HEK293 (cell line): ENCODE measurements at regions not wholly inside any gene's neighbourhood (a gene's known extent, or its start where the extent isn't known, plus 50 kb on each side); places are given as distances from the start of the nearest gene placed in this dataset.

ENCODE experiments used
- CTCF ChIA-PET: fragments of 350-600 bp; formaldehyde crosslinking; extraction: SDS; loops from one replicate; lab custom pipeline; 2021; ENCODE audit warnings: antibody characterized with exemption; lab: Yijun Ruan, JAX
- POLR2A ChIA-PET: fragments of 300-600 bp; formaldehyde crosslinking; extraction: SDS; loops from one replicate; lab custom pipeline; 2020; ENCODE audit warnings: antibody characterized with exemption, inconsistent platforms; lab: Yijun Ruan, JAX
- H3K27ac ChIP-seq: fragments of 200-500 bp; sonication (Bioruptor generic); 2 replicates; pipeline ENCODE4 v1.5.1; 2014; ENCODE audit warnings: low read depth, low read length, control low read depth, inconsistent platforms; ENCODE audit errors: extremely low read depth
- H3K36me3 ChIP-seq, 2 experiments: fragments of 200-500 bp in 1 of 2; sonication (Bioruptor generic) in 1 of 2; 1 replicate in 1 of 2; 2 replicates in 1 of 2; pipeline ENCODE4 v1.5.1; 2014 to 2017; ENCODE audit warnings: inconsistent platforms in 2 of 2, low read length in 2 of 2; ENCODE audit not compliant: control insufficient read depth in 2 of 2, insufficient read depth in 1 of 2
- H3K4me1 ChIP-seq: fragments of 200-500 bp; sonication (Bioruptor generic); 2 replicates; pipeline ENCODE4 v1.5.1; 2014; ENCODE audit warnings: mild to moderate bottlenecking, low read length, inconsistent platforms; ENCODE audit not compliant: control insufficient read depth, insufficient read depth
- H3K4me3 ChIP-seq: 2 replicates; pipeline ENCODE4 v1.5.1; 2011; ENCODE audit warnings: low read depth, mild to moderate bottlenecking, control low read depth, low read length, moderate library complexity
- H3K9me3 ChIP-seq: fragments of 200-500 bp; sonication (Bioruptor generic); 2 replicates; pipeline ENCODE4 v1.5.1; 2014; ENCODE audit warnings: low read depth, low read length, inconsistent platforms; ENCODE audit not compliant: control insufficient read depth, insufficient read depth
- ATF2 ChIP-seq: fragments of 450-650 bp; formaldehyde crosslinking; IDR thresholded peaks from 2 replicates; pipeline ENCODE4 v1.5.1; 2016; ENCODE audit warnings: missing biosample characterization, missing genetic modification characterization, low read depth
- EGR2 ChIP-seq: fragments of 450-650 bp; formaldehyde crosslinking; IDR thresholded peaks from 2 replicates; pipeline ENCODE4 v1.5.1; 2016; ENCODE audit warnings: low read depth, missing biosample characterization, missing genetic modification characterization
- IKZF3 ChIP-seq: fragments of 450-650 bp; IDR thresholded peaks from 2 replicates; pipeline ENCODE4 v1.5.0; 2018; ENCODE audit warnings: missing biosample characterization, mild to moderate bottlenecking, missing genetic modification characterization, moderate library complexity
- PRDM10 ChIP-seq: fragments of 450-650 bp; formaldehyde crosslinking; IDR thresholded peaks from 2 replicates; pipeline ENCODE4 v1.5.1; 2016; ENCODE audit warnings: missing biosample characterization, missing genetic modification characterization
- SP2 ChIP-seq: fragments of 450-650 bp; formaldehyde crosslinking; IDR thresholded peaks from 2 replicates; pipeline ENCODE4 v1.5.1; 2016; ENCODE audit warnings: missing biosample characterization, missing genetic modification characterization
- ZBTB7A ChIP-seq: fragments of 450-650 bp; formaldehyde crosslinking; IDR thresholded peaks from 2 replicates; pipeline ENCODE4 v1.5.1; 2016; ENCODE audit warnings: low read depth, missing biosample characterization, missing genetic modification characterization
- ZBTB8A ChIP-seq: fragments of 450-650 bp; formaldehyde crosslinking; IDR thresholded peaks from 2 replicates; pipeline ENCODE4 v1.5.1; 2016; ENCODE audit warnings: missing biosample characterization, missing genetic modification characterization
- ZFP3 ChIP-seq: fragments of 450-650 bp; formaldehyde crosslinking; IDR thresholded peaks from 2 replicates; pipeline ENCODE4 v1.5.1; 2016; ENCODE audit warnings: low read depth, missing biosample characterization, missing genetic modification characterization
- ZNF112 ChIP-seq: fragments of 450-650 bp; formaldehyde crosslinking; IDR thresholded peaks from 2 replicates; pipeline ENCODE4 v1.5.0; 2017; ENCODE audit warnings: missing biosample characterization, missing genetic modification characterization
- ZNF157 ChIP-seq: fragments of 450-650 bp; formaldehyde crosslinking; IDR thresholded peaks from 2 replicates; pipeline ENCODE4 v1.5.1; 2016; ENCODE audit warnings: missing biosample characterization, missing genetic modification characterization
- ZNF174 ChIP-seq: fragments of 450-650 bp; formaldehyde crosslinking; IDR thresholded peaks from 2 replicates; pipeline ENCODE4 v1.5.0; 2017; ENCODE audit warnings: missing biosample characterization, mild to moderate bottlenecking, missing genetic modification characterization
- ZNF211 ChIP-seq: fragments of 450-650 bp; formaldehyde crosslinking; IDR thresholded peaks from 2 replicates; pipeline ENCODE4 v1.5.1; 2016; ENCODE audit warnings: low read depth, missing biosample characterization, missing genetic modification characterization
- ZNF221 ChIP-seq: fragments of 450-650 bp; formaldehyde crosslinking; IDR thresholded peaks from 2 replicates; pipeline ENCODE4 v1.5.1; 2017; ENCODE audit warnings: missing biosample characterization, missing genetic modification characterization, borderline replicate concordance
- ZNF513 ChIP-seq: fragments of 450-650 bp; IDR thresholded peaks from 2 replicates; pipeline ENCODE4 v1.5.1; 2018; ENCODE audit warnings: missing biosample characterization, missing genetic modification characterization
- ZNF521 ChIP-seq: fragments of 450-650 bp; formaldehyde crosslinking; IDR thresholded peaks from 2 replicates; pipeline ENCODE4 v1.5.1; 2017; ENCODE audit warnings: missing biosample characterization, mild to moderate bottlenecking, missing genetic modification characterization
- ZNF529 ChIP-seq: fragments of 450-650 bp; formaldehyde crosslinking; IDR thresholded peaks from 2 replicates; pipeline ENCODE4 v1.5.1; 2017; ENCODE audit warnings: missing genetic modification characterization, missing biosample characterization; ENCODE audit not compliant: insufficient replicate concordance
- ZNF555 ChIP-seq: fragments of 450-650 bp; formaldehyde crosslinking; conservative IDR thresholded peaks from 2 replicates; pipeline ENCODE4 v1.5.1; 2017; ENCODE audit warnings: missing biosample characterization, mild to moderate bottlenecking, missing genetic modification characterization, inconsistent platforms
- ZNF580 ChIP-seq: fragments of 450-650 bp; formaldehyde crosslinking; IDR thresholded peaks from 2 replicates; pipeline ENCODE4 v1.5.1; 2016; ENCODE audit warnings: missing biosample characterization, missing genetic modification characterization
- ZNF596 ChIP-seq: fragments of 450-650 bp; IDR thresholded peaks from 2 replicates; pipeline ENCODE4 v1.5.0; 2018; ENCODE audit warnings: missing biosample characterization, mild to moderate bottlenecking, missing genetic modification characterization, moderate library complexity
- ZNF621 ChIP-seq: fragments of 450-650 bp; formaldehyde crosslinking; IDR thresholded peaks from 2 replicates; pipeline ENCODE4 v1.5.1; 2017; ENCODE audit warnings: missing biosample characterization, missing genetic modification characterization
- ZNF629 ChIP-seq: fragments of 450-650 bp; formaldehyde crosslinking; IDR thresholded peaks from 2 replicates; pipeline ENCODE4 v1.5.1; 2017; ENCODE audit warnings: missing biosample characterization, missing genetic modification characterization
- ZNF677 ChIP-seq: fragments of 450-650 bp; IDR thresholded peaks from 2 replicates; pipeline ENCODE4 v1.5.0; 2018; ENCODE audit warnings: missing biosample characterization, mild to moderate bottlenecking, missing genetic modification characterization, moderate library complexity
- ZNF843 ChIP-seq: fragments of 450-650 bp; formaldehyde crosslinking; IDR thresholded peaks from 2 replicates; pipeline ENCODE4 v1.5.1; 2016; ENCODE audit warnings: missing biosample characterization, missing genetic modification characterization

GRCh38 chr1:4380564-4381168 is 273.7 kb upstream of the AJAP1 start:
- POLR2A ChIA-PET = no interaction called here

GRCh38 chr1:4393191-4393590 is 261.2 kb upstream of the AJAP1 start:
- POLR2A ChIA-PET = no interaction called here

More at GRCh38 chr1:4380564-4381168, 273.7 kb upstream of the AJAP1 start:
- no peak for TF ChIP-seq ZNF677
- TF ChIP-seq ZNF211 (tag by site-specific recombination) = no peak
- TF ChIP-seq ATF2 (tag by site-specific recombination) = peak; percentile 75
- TF ChIP-seq ZNF174 (tag by site-specific recombination) = no peak
- no peak for TF ChIP-seq ZNF843 (tag by site-specific recombination)
- TF ChIP-seq ZBTB8A (tag by site-specific recombination) = no peak
- H3K27ac ChIP-seq = no peak overlapping the region
- H3K9me3 ChIP-seq = no peaks in the 10 kb centered on the region
- H3K4me1 ChIP-seq = no peaks in the 10 kb centered on the region
- CTCF ChIA-PET = no interaction called here
- H3K4me3 ChIP-seq = no peak overlapping the region
- no peaks in the 10 kb centered on the region for H3K36me3 ChIP-seq

GRCh38 chr1:4394366-4394765 is 260.0 kb upstream of the AJAP1 start:
- Histone ChIP-seq H3K9me3 (no peaks in the 10 kb centered on the region), H3K4me3 (no peak overlapping the region), H3K36me3 (no peaks in the 10 kb centered on the region), H3K27ac (no peak overlapping the region), H3K4me1 (no peaks in the 10 kb centered on the region)
- ChIA-PET CTCF (interaction anchor here (0.7 kb wide), 1 partner anchor 32 kb away, joined by 4 read pairs; no protein-coding TSS in a partner anchor), POLR2A (no interaction called here)
- TF ChIP-seq ZNF555 (tag by site-specific recombination) (no peak), ZFP3 (tag by site-specific recombination) (no peak), ZNF521 (tag by site-specific recombination) (no peak), ZNF157 (tag by site-specific recombination) (no peak), IKZF3 (tag by site-specific recombination) (no peak)

More at GRCh38 chr1:4393191-4393590, 261.2 kb upstream of the AJAP1 start:
- no peak overlapping the region for H3K4me3 ChIP-seq
- TF ChIP-seq SP2 = no peak
- no peak for TF ChIP-seq EGR2 (tag by site-specific recombination)
- TF ChIP-seq ZNF112 (tag by site-specific recombination) = no peak
- no peak for TF ChIP-seq ZNF580
- TF ChIP-seq, all 188 proteins: peak for 0
- H3K9me3 ChIP-seq = no peaks in the 10 kb centered on the region
- CTCF ChIA-PET = no interaction called here
- H3K36me3 ChIP-seq = no peaks in the 10 kb centered on the region
- H3K27ac ChIP-seq = no peak overlapping the region
- H3K4me1 ChIP-seq = no peaks in the 10 kb centered on the region

- Histone ChIP-seq H3K27ac (no peak overlapping the region), H3K9me3 (no peaks in the 10 kb centered on the region), H3K36me3 (no peaks in the 10 kb centered on the region), H3K4me3 (no peak overlapping the region), H3K4me1 (no peaks in the 10 kb centered on the region)
- ChIA-PET POLR2A (no interaction called here), CTCF (no interaction called here)
- no peak for TF ChIP-seq PRDM10 (tag by site-specific recombination)
- no peak for TF ChIP-seq ZNF596 (tag by site-specific recombination)
- TF ChIP-seq ZNF621 (tag by site-specific recombination) = no peak
- TF ChIP-seq ZNF221 (tag by site-specific recombination) = no peak
- TF ChIP-seq ZNF529 (tag by site-specific recombination) = no peak
- TF ChIP-seq ZNF513 = no peak
- no peak for TF ChIP-seq ZNF629 (tag by site-specific recombination)
- no peak for TF ChIP-seq ZBTB7A
These were observed 259.3 kb upstream of the AJAP1 start for GRCh38 chr1:4395158-4395557.
